HG02678 (cell line): ENCODE measurements at regions not wholly inside any gene's neighbourhood (a gene's known extent, or its start where the extent isn't known, plus 50 kb on each side); places are given as distances from the start of the nearest gene placed in this dataset.

Experiments used
- ATAC-seq: cut with Tn5 transposase; IDR thresholded peaks from one replicate; pipeline ENCODE4 v1.9.1; 2021; ENCODE audit warnings: mild to moderate bottlenecking, moderate library complexity; ENCODE audit not compliant: unreplicated experiment

GRCh38 chr6:22878706-22879105 lies 309.3 kb downstream of the HDGFL1 start:
- no peak for ATAC-seq

GRCh38 chr6:22880686-22881433 lies 311.5 kb downstream of the HDGFL1 start:
- ATAC-seq: no peak

GRCh38 chr6:22882581-22882980 lies 313.2 kb downstream of the HDGFL1 start:
- no peak for ATAC-seq

GRCh38 chr6:22883061-22883717 lies 313.8 kb downstream of the HDGFL1 start:
- no peak for ATAC-seq

- no peak for ATAC-seq
These were observed 315.1 kb downstream of the HDGFL1 start for GRCh38 chr6:22884456-22884855.

GRCh38 chr6:22886650-22887581 lies 317.6 kb downstream of the HDGFL1 start:
- no peak for ATAC-seq

GRCh38 chr6:22888163-22888752 lies 318.9 kb downstream of the HDGFL1 start:
- no peak for ATAC-seq

- no peak for ATAC-seq
These were observed 322.6 kb downstream of the HDGFL1 start for GRCh38 chr6:22891934-22892333.

GRCh38 chr6:22892452-22892851 lies 323.1 kb downstream of the HDGFL1 start:
- ATAC-seq: no peak

- no peak for ATAC-seq
These were observed 327.3 kb downstream of the HDGFL1 start for GRCh38 chr6:22896696-22897095.

GRCh38 chr6:22899426-22899825 lies 330.1 kb downstream of the HDGFL1 start:
- ATAC-seq: no peak

- ATAC-seq: no peak
These were observed 334.5 kb downstream of the HDGFL1 start for GRCh38 chr6:22903826-22904225.

- ATAC-seq: no peak
These were observed 335.1 kb downstream of the HDGFL1 start for GRCh38 chr6:22904431-22904830.

- no peak for ATAC-seq
These were observed 336.8 kb downstream of the HDGFL1 start for GRCh38 chr6:22906091-22906549.

- no peak for ATAC-seq
These were observed 337.7 kb downstream of the HDGFL1 start for GRCh38 chr6:22907085-22907484.

GRCh38 chr6:22910370-22910769 lies 341.0 kb downstream of the HDGFL1 start:
- no peak for ATAC-seq

GRCh38 chr6:22913612-22914011 lies 344.2 kb downstream of the HDGFL1 start:
- ATAC-seq: no peak

- ATAC-seq: no peak
These were observed 348.0 kb downstream of the HDGFL1 start for GRCh38 chr6:22917344-22917743.

GRCh38 chr6:22921828-22922227 lies 352.5 kb downstream of the HDGFL1 start:
- ATAC-seq: no peak

GRCh38 chr6:22925304-22925835 lies 356.0 kb downstream of the HDGFL1 start:
- no peak for ATAC-seq
